RKO (cell line): ENCODE measurements at regions not wholly inside any gene's neighbourhood (a gene's known extent, or its start where the extent isn't known, plus 50 kb on each side); places are given as distances from the start of the nearest gene placed in this dataset.

Experiments
- DNase-seq: peaks from one replicate; pipeline ENCODE4 v3.0.0-alpha.2; 2016; ENCODE audit warnings: low spot score

GRCh38 chr17:77001487-77001886 lies 133.3 kb downstream of the MGAT5B start:
- no peak for DNase-seq

GRCh38 chr17:77002103-77003045 lies 134.2 kb downstream of the MGAT5B start:
- DNase-seq, result peak; percentile 67

GRCh38 chr17:77003699-77004098 lies 135.5 kb downstream of the MGAT5B start:
- DNase-seq, result no peak

- DNase-seq, result no peak
Observed at GRCh38 chr17:77006971-77007649, 133.7 kb upstream of the SEC14L1 start.

- no peak for DNase-seq
Observed at GRCh38 chr17:77009877-77010276, 130.9 kb upstream of the SEC14L1 start.

GRCh38 chr17:77010667-77011066 lies 130.1 kb upstream of the SEC14L1 start:
- DNase-seq, result no peak

- DNase-seq, result peak; percentile 23
Observed at GRCh38 chr17:77011173-77012011, 129.4 kb upstream of the SEC14L1 start.

GRCh38 chr17:77018504-77018903 lies 122.3 kb upstream of the SEC14L1 start:
- no peak for DNase-seq

- peak; percentile 29 for DNase-seq
Observed at GRCh38 chr17:77019893-77020379, 120.8 kb upstream of the SEC14L1 start.

- no peak for DNase-seq
Observed at GRCh38 chr17:77020973-77021372, 119.8 kb upstream of the SEC14L1 start.

GRCh38 chr17:77022766-77023165 lies 118.0 kb upstream of the SEC14L1 start:
- no peak for DNase-seq

GRCh38 chr17:77025781-77026180 lies 115.0 kb upstream of the SEC14L1 start:
- DNase-seq, result no peak

- no peak for DNase-seq
Observed at GRCh38 chr17:77027271-77027889, 113.4 kb upstream of the SEC14L1 start.

GRCh38 chr17:77028900-77029299 lies 111.9 kb upstream of the SEC14L1 start:
- DNase-seq, result no peak

- DNase-seq, result no peak
Observed at GRCh38 chr17:77032929-77033328, 107.8 kb upstream of the SEC14L1 start.

- DNase-seq, result no peak
Observed at GRCh38 chr17:77033892-77034404, 106.8 kb upstream of the SEC14L1 start.

GRCh38 chr17:77034677-77035424 lies 105.9 kb upstream of the SEC14L1 start:
- DNase-seq, result no peak

GRCh38 chr17:77035526-77035925 lies 105.2 kb upstream of the SEC14L1 start:
- DNase-seq, result no peak

- no peak for DNase-seq
Observed at GRCh38 chr17:77036136-77036840, 104.5 kb upstream of the SEC14L1 start.

GRCh38 chr17:77036841-77037381 lies 103.9 kb upstream of the SEC14L1 start:
- no peak for DNase-seq
